ENCODE measurements at regions not wholly inside any gene's neighbourhood (a gene's known extent, or its start where the extent isn't known, plus 50 kb on each side); places are given as distances from the start of the nearest gene placed in this dataset.

DNA sequence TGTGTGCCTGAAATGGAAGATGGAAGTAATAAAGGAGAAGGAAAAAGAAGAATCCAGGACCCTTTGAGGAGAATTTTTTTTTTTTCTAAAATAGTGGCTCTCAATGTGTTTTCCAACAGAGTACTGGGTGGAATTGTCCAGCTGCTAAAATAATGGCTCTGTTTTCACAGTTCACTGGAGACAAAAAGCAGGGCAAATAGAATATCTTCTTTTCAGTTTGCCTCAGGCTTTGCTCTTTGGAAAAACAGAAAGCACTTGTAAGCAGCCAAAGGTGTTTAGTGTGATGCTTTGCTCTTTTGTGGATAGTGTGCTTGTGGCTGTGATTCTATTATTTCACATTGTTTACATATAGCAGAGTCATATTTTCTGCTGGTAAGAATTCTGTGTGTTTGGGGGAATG, 77.4 kb upstream of the MROH9 start:
- no peak for TF ChIP-seq POLR2A (IDR thresholded peaks at IDR 0.05)
- no peak for TF ChIP-seq CTCF (IDR thresholded peaks at IDR 0.05)
- no peak for TF ChIP-seq POLR2AphosphoS5 (IDR thresholded peaks at IDR 0.05)
